G401 (cell line): ENCODE measurements at regions not wholly inside any gene's neighbourhood (a gene's known extent, or its start where the extent isn't known, plus 50 kb on each side); places are given as distances from the start of the nearest gene placed in this dataset.
"Not testable (repeated sequence)": the region's sequence is repeated elsewhere in the genome, so short reads cannot be mapped to it uniquely, and the experiment has no call there.

ENCODE experiments used
- DNase-seq: peaks from one replicate; pipeline ENCODE4 v3.0.0-alpha.2; 2015; ENCODE audit warnings: low spot score
- in situ Hi-C: cut with HindIII; loops from 2 replicates; pipeline ENCODE4 v1.10.0; 2016; ENCODE audit warnings: low sequenced_read_pairs, mixed read lengths

- in situ Hi-C loops = no loop called here
- no peak for DNase-seq
These were observed 213.2 kb upstream of the ZNF217 start for GRCh38 chr20:53806683-53807401.

- in situ Hi-C loops = no loop called here
- DNase-seq = no peak
These were observed 212.3 kb upstream of the ZNF217 start for GRCh38 chr20:53805895-53806384.

- DNase-seq = no peak
- in situ Hi-C loops = no loop called here
These were observed 211.6 kb upstream of the ZNF217 start for GRCh38 chr20:53804920-53805894.

- DNase-seq, in situ Hi-C loops: not testable (repeated sequence)
These were observed 210.7 kb upstream of the ZNF217 start for GRCh38 chr20:53804308-53804707.

- in situ Hi-C loops = no loop called here
- DNase-seq = no peak
These were observed 210.0 kb upstream of the ZNF217 start for GRCh38 chr20:53803492-53804155.

GRCh38 chr20:53801609-53802370 is 208.2 kb upstream of the ZNF217 start:
- DNase-seq = no peak
- in situ Hi-C loops = no loop called here

GRCh38 chr20:53800883-53801604 is 207.4 kb upstream of the ZNF217 start:
- no peak for DNase-seq
- in situ Hi-C loops = no loop called here

- DNase-seq = no peak
- in situ Hi-C loops = no loop called here
These were observed 206.8 kb upstream of the ZNF217 start for GRCh38 chr20:53800418-53800817.

- no peak for DNase-seq
- in situ Hi-C loops = no loop called here
These were observed 203.4 kb upstream of the ZNF217 start for GRCh38 chr20:53797085-53797484.

- in situ Hi-C loops = no loop called here
- no peak for DNase-seq
These were observed 201.5 kb upstream of the ZNF217 start for GRCh38 chr20:53795170-53795569.

- no peak for DNase-seq
- in situ Hi-C loops = no loop called here
These were observed 201.0 kb upstream of the ZNF217 start for GRCh38 chr20:53794529-53795115.

- in situ Hi-C loops = no loop called here
- DNase-seq = no peak
These were observed 200.2 kb upstream of the ZNF217 start for GRCh38 chr20:53793783-53794383.

GRCh38 chr20:53792946-53793536 is 199.4 kb upstream of the ZNF217 start:
- no peak for DNase-seq
- in situ Hi-C loops = no loop called here

GRCh38 chr20:53789989-53790675 is 196.5 kb upstream of the ZNF217 start:
- DNase-seq = no peak
- in situ Hi-C loops = no loop called here

- no peak for DNase-seq
- in situ Hi-C loops = no loop called here
These were observed 194.8 kb upstream of the ZNF217 start for GRCh38 chr20:53788253-53789022.

- in situ Hi-C loops, DNase-seq: not testable (repeated sequence)
These were observed 193.9 kb upstream of the ZNF217 start for GRCh38 chr20:53787491-53787931.
